ENCODE measurements at regions not wholly inside any gene's neighbourhood (a gene's known extent, or its start where the extent isn't known, plus 50 kb on each side); places are given as distances from the start of the nearest gene placed in this dataset.
"Not testable (repeated sequence)": the region's sequence is repeated elsewhere in the genome, so short reads cannot be mapped to it uniquely, and the experiment has no call there.

DNA sequence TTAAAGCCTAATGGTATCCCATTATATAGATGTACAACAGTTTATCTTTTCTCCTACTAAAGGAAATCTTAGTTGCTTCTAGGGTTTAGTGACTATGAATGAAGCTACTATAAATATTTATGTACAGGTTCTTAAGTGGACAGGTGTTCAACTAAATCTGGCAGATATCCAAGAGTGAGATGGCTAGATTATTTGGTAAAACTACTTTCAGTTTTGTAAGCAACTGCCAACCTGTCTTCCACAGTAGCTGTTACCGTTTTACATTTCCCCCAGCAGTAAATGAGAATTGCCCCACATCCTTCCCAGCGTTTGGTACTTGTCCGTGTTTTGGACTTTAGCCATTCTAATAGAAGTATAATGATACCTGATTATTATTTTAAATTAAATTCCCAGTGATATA, 144.9 kb upstream of the MAGI2 start:
- TF ChIP-seq, protein P1, sequence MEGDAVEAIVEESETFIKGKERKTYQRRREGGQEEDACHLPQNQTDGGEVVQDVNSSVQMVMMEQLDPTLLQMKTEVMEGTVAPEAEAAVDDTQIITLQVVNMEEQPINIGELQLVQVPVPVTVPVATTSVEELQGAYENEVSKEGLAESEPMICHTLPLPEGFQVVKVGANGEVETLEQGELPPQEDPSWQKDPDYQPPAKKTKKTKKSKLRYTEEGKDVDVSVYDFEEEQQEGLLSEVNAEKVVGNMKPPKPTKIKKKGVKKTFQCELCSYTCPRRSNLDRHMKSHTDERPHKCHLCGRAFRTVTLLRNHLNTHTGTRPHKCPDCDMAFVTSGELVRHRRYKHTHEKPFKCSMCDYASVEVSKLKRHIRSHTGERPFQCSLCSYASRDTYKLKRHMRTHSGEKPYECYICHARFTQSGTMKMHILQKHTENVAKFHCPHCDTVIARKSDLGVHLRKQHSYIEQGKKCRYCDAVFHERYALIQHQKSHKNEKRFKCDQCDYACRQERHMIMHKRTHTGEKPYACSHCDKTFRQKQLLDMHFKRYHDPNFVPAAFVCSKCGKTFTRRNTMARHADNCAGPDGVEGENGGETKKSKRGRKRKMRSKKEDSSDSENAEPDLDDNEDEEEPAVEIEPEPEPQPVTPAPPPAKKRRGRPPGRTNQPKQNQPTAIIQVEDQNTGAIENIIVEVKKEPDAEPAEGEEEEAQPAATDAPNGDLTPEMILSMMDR (IDR thresholded peaks at IDR 0.05), result no peak
- ATAC-seq (ENCODE audit: low FRiP score) (no peak), DNase-seq (ENCODE audit: low spot score) (no peak)

DNA sequence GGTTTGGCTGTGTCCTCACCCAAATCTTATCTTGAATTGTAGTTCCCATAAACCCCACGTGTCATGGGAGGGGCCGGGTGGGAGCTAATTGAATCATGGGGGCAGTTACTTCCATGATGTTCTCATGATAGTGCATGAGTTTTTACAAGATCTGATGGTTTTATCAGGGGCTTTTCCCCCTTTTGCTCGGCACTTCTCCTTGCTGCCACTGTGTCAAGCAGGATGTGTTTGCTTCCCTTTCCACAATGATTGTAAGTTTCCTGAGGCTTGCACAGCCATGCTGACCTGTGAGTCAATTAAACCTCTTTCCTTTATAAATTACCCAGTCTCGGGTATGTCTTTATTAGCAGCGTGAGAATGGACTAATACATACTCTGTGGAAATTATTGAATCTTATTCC, 141.2 kb upstream of the MAGI2 start:
- not testable (repeated sequence) for ATAC-seq (ENCODE audit: low FRiP score); DNase-seq (ENCODE audit: low spot score)

DNA sequence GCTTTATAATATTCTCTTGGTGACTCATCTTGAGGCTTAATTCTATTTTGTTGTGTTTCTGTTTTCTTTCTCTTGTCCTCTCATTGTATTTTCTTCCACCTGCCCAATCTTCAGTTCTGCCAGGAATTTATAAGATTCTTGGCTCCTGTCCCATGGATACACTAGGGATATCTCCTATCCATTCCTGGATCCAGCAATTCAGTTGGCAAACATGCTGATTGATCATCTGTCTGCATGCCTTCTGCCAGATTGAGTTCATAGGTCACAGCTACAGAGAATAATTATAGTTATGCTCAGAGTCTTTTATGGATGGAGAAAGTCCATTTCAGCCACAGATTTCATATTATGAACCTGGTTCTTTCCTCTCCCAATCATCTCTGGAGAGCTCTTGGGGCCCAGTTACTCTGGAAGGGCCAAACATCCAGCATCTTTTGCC, 140.4 kb upstream of the MAGI2 start:
- ATAC-seq (ENCODE audit: low FRiP score) (no peak), DNase-seq (ENCODE audit: low spot score) (no peak)
- TF ChIP-seq, protein P1 (IDR thresholded peaks at IDR 0.05), result no peak

DNA sequence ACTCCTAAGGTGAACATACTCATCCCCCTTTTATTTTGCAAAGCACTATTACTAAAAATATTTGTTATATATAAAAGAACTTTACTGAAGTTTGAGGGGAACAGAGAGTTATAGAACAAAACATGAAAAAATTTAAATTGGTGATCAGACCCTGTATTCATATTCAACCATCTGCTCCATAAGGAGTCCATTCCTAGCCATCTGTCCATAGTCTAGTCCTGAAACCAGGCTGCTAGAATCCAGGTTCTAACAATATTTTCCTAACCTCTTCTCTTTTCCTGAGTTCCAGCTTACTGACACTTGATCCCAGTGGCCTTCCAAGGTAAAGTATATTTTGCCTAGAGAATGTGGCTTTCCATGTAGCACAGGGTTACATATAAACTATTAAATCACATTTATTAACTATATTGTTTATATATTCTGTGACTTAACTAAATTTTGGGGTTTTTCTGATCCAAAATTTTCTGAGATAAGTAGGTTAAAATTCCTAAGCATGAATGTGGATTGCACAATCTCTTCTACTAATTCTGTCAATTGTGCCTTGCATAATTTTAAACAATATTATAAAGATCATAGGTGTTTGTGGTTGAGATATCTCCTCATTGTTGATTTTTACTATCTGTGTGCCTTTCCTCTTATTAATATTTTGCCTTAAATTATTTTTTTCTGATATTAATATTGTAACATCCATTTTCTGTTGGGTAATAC, 137.6 kb upstream of the MAGI2 start:
- ATAC-seq (ENCODE audit: low FRiP score) (no peak), DNase-seq (ENCODE audit: low spot score) (no peak)
- TF ChIP-seq, protein P1 (IDR thresholded peaks at IDR 0.05), result no peak

DNA sequence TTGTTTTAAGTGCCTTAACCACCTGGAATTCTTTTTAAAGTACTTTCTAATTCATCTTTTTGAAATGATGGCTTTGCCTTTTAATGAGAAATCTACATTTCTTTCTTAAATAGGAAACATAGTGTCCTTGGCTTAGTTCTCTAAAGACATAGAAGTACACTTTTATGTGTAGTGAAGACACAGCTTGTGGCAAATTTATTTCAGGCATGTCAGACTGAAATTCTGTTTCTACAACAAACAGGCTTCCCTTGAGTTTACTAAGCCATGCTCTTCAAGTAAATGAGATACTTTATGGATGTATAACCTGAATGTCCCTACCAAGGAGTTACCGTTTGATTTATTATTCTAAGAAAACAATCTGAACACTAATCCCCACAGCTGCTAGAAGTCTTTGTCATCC, 136.9 kb upstream of the MAGI2 start:
- ATAC-seq (ENCODE audit: low FRiP score), result no peak

DNA sequence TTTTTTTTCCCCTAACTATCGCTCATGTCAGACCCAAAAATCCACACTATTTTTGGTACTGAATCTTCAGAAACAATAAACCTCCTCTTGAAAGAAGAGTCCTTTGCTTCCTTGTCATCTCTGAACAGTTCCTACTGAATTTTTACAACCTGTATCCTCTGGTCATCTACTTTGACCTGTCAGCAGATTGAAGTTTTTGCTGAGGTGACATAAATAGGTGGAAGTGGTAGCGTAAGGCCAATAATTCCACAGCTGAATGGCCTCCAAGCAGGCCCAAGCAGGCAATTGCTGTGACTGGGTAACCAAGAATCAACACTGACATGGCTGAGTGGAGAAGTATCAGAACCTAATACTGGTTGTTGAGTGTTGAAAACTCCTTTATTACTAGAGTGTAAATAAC, 117.4 kb upstream of the MAGI2 start:
- no peak for DNase-seq (ENCODE audit: low spot score)
- TF ChIP-seq, protein P1 (IDR thresholded peaks at IDR 0.05), result no peak
- ATAC-seq (ENCODE audit: low FRiP score), result no peak

More for the DNA sequence above, 136.9 kb upstream of the MAGI2 start:
- TF ChIP-seq, protein P1 (IDR thresholded peaks at IDR 0.05), result no peak
- DNase-seq (ENCODE audit: low spot score), result no peak

DNA sequence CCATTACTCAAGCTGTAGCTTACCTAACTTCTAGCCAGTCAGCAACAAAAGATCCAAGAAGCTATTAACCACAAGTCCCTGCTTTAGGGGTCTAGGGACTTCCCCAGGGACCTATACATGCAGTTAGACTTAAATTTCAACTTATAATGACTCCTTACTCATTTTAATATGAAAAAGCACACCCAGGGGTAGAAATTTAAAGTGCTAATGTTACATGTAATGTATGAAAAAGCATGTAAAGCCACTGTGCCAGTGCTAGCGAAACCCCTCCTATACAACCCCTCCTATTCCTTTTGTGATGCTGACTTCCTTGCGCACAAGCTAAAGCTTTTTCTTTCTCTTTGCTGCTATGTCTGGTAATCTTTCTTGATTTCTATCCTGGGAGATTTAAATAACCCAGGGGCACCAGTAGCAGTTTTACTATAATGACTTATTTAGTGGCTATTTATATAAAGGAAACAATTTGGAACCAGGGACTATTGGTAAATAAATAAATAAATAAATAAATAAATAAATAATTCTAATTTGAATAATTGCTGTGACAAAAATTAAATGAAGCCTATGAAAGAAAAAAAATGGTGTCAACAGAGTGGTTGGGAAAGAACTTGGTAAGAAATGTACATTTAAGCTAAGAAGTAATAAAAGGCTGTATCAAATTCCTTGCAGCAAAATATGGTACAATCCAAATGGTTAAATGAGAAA, 110.5 kb upstream of the MAGI2 start:
- ATAC-seq (ENCODE audit: low FRiP score) (no peak), DNase-seq (ENCODE audit: low spot score) (no peak)
- TF ChIP-seq, protein P1 (IDR thresholded peaks at IDR 0.05), result no peak

Data from omental fat pad (tissue), 3 donors.